NCI-H748 treated with DMSO at 0.1 percent for 48 hours (cell line): ENCODE measurements at regions not wholly inside any gene's neighbourhood (a gene's known extent, or its start where the extent isn't known, plus 50 kb on each side); places are given as distances from the start of the nearest gene placed in this dataset.

Experiments used
- DNase-seq: peaks from one replicate; lab custom pipeline; 2025; lab: John Stamatoyannopoulos, UW

GRCh38 chr2:212945526-212945925, 205.9 kb downstream of the IKZF2 start:
- DNase-seq: no peak

DNA sequence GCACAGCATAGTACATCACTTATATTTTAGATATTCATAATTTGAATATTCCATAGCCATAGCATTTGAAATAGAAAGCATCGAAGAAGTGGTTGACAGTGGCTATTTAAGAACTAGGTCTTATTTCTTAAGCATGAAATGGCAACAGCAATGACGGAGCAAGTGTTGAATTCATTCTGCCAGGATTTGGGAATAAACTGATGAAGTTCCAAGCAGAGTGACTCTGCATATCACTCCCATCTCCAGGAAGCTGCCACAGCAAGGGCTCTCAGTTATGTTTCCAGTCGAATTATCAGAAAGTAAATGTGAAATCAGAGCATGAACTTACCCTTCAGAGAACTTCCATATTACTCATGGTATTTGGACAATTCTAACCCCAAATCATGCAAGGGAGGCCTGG, 208.1 kb downstream of the IKZF2 start:
- DNase-seq: no peak

DNA sequence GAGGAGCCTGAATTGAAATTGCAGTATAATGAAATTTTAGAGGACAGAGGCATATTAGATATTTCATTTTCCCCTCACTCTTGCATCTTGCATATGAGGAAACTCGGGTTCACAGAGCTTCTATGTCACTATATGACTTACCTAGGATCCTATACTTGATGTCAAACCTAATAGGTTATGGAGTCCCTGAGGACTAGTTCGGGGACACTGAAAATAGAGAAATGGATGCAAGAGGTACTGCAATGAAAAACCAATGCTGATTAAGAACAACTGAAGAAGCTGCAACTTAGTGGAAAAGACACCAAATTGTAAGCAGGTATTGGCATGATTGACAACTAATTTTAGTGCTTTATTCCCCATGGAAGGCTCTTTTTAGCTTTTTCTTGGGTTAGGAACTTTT, 210.1 kb downstream of the IKZF2 start:
- DNase-seq: no peak

- peak; percentile 90 for DNase-seq
These were observed 210.6 kb downstream of the IKZF2 start for GRCh38 chr2:212940816-212941215.

DNA sequence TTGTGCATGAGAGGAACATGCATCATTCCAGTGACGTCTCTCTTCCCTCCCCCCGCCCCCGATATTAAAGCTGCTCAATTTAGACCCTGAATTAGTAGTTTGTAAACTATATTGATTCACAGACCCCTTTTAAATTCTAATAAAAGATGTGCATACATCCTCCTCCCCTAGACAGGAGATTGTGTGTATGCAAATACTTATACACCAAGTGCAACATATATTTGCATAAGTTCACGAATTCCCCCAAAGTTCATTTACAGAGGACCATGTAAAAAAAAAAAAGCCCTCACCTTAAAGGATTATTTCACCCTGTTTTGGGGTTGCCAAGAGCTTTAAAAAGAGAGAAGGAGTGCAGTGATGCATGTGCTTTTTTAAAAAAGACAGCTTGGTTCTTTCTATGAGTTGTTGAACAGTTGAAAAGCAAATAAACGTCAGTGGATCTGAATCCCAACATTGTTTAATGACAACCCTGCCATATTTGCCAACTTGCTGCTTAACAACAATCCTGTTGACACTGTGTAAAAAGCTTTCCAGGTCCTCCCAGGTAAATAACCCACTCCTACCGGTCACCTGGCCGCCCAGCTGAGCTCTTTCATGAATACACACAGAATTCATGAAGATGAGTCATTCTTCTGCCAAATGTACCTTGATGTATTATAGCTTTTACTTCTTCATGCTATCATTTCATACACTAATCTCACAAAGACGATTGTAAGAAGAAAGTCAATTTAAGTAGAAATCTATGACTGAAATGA, 211.5 kb downstream of the IKZF2 start:
- DNase-seq: peak; percentile 96

- no peak for DNase-seq
These were observed 213.1 kb downstream of the IKZF2 start for GRCh38 chr2:212938144-212938793.

DNA sequence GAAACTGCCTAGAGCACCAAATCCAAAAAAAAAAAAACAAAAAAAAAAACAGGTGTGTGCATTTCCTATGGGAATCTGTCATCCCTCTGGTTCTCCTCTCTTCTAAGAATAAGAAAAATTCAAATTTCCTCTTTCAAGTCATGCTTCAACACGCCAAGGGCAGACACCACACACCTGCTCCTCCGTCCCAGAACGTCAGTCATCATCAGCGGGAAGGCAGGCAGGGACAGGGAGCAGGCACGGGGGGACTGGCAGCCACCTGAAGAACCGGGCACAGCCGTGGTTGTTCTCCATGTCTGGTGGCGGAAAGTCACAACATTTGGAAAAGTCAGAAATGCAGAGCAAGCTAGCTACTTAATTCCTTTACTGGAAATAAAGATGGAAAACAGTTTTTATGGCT, 214.8 kb downstream of the IKZF2 start:
- DNase-seq: no peak

DNA sequence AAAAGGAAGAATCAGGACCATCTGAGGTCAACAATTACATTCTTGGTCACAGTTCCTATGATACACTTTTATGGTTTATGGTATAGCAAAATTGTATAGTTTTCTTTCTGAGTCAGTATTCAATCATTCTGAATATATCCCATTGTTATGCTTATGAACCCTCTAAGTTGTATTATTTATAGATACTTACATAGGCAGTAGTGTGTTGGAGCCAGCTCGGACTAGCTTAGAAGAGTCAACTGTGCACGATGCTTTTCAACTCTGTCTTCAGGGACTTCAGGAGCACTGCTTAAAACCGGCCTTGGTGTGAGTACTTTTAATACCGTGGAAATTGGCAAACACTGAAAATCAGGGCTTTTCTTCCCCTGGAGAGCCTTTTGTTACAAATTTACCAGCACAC, 215.7 kb downstream of the IKZF2 start:
- no peak for DNase-seq

DNA sequence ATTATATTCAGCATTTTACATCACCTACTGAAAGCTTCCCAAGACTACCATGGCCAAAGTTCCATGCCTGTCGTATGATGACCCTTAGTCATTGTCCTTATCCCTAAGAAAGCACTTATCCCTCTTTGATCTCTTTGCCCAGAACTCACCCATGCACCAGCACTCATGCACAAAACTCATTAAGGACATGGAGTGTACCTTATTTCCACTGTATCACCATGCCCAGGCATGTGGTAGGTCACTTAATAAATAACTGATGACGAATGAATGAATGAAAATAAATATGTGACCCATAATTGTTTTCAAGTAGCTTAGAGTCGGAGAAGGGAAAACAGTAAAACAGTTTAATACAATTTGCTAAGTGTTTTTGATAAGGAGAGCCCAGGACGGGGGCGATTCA, 220.1 kb downstream of the IKZF2 start:
- no peak for DNase-seq

DNA sequence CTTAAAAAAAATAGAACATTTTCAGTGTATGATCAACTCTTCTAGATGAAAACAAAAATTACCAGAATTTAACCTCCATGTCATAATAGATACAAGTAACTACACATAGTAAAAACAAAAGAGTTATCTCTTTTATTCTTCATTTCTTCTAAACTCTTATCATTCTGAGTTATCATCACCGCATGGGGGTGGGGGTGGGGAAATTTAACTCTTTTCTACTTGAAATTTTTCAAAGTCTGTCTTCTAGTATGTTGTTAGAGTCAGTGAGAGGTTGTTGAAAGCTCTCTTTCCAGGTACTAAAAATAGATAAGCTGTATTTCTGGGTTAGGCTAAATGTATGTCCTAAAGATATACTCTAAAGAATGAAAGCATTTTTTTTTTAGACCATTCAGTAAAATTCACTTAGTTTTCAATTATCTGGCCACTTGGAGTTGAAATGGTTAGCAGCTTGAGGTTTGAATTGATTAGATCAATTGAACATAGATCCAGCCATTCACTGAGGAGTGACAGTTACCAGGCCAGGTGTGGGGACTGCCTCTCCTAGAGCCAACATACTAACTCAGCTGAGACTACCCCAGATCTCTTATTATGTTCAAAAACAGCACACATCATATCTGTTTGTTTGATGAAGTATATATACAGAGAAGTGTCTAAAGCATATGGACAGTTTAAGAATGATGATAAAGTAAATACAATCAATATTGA, 220.7 kb downstream of the IKZF2 start:
- no peak for DNase-seq

GRCh38 chr2:212929971-212930370, 221.4 kb downstream of the IKZF2 start:
- DNase-seq: no peak

- DNase-seq: no peak
These were observed 222.3 kb downstream of the IKZF2 start for GRCh38 chr2:212929116-212929515.

- no peak for DNase-seq
These were observed 222.7 kb downstream of the IKZF2 start for GRCh38 chr2:212928681-212929080.

- DNase-seq: no peak
These were observed 224.5 kb downstream of the IKZF2 start for GRCh38 chr2:212926940-212927339.

DNA sequence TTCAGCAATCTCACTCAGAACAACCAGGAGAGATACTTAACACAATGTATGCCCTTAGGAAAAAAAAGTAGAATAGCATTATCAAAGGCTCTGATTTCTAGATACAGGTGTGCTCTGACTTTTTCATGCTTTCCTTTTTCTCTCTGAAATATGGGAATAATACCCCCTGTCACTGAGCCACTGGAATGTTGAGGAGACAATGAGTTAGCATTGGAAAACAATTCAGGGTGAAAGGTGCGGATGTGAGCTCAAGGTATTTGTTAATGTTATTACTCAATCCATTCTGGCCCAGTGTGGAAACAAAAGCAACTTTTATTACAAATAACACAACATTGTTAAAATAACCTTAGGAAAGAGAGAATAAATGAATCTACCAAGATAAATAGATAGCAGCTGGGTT, 228.0 kb downstream of the IKZF2 start:
- no peak for DNase-seq

DNA sequence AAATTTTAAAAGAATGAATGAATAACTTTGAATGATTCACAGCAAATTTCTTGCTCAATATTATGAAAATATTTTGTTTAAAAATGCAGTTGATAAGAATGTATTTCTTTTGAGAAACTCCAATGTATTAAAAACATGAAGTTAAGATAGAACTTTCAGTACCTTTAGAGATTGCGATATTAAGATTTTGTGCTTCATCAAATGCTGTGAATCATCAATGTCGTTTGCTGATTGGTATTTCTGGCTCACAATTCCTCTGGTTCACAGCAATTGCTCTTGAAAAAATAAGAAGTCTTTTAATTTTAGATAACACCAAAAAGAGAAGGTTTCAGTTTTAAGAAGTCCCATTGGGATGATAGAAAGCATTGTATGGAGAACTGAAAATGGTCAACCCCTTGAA, 228.7 kb downstream of the IKZF2 start:
- no peak for DNase-seq

- no peak for DNase-seq
These were observed 229.7 kb downstream of the IKZF2 start for GRCh38 chr2:212921711-212922110.

DNA sequence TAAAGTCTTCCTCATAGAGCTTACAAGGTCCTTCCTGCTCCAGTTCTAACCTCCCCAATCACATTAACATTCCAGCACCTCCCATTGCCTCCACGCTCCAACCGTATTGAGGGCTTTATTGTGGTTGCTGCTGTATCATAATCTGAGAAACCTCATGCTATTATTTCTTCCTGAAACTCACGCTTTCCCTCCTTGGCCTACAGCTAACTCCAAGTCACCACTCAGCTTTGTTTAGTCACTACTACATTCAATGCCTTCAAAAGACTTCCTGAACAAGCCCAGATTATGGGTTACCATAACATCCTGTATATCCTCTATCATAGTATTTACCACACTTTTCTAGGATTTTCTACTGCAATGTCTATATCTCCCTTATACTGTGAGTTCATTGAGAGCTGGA, 230.4 kb downstream of the IKZF2 start:
- DNase-seq: no peak

DNA sequence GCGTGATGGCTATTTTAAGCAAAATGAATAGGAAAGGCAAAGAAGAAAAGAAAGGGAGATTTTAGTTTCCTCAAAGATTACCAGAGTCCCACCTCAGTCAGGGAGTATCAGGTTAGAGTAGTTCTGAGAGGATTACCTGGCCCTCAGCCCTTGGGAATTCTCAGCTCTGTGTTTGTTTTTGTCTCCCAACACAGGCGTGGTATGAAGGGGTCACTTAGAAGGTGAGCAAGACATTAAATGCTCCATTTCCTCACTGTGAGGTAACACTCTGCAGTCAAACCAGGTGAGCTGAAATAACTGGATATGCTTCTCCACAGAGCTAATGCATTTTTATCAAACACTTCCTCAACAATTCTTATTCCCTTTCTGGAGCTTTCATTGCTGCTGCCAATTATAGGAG, 232.2 kb downstream of the IKZF2 start:
- no peak for DNase-seq

GRCh38 chr2:212918336-212918735, 233.1 kb downstream of the IKZF2 start:
- DNase-seq: no peak

DNA sequence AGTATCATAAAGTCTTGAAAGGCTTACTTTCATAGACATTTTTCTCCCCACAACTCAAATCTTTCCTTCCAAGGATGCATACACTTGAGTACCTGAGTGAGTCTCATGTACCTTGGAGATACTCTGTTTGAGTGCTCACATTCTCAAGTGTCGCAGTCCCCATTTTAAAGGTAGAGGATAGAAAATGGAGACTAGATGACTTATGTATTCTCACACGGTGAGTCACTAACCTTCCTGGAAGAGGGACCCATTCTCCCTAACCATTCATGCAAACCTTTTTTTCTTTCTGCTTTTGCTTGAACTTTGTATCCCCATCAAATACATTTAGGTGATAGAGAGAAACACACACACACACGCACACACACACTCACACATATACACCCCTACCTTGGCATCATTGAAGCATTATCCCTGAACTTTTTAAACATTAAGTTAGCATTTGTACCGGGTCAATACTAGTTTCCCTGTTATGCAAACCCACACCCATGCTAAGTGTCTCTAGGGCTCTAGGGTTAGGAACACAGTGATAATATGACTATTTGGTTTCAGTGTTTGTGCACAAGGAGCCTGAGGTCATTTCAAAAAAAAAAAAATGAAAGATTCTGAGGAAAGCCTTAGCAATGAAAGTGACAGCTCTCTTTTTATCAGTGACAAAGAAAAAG, 236.2 kb downstream of the IKZF2 start:
- DNase-seq: no peak

DNA sequence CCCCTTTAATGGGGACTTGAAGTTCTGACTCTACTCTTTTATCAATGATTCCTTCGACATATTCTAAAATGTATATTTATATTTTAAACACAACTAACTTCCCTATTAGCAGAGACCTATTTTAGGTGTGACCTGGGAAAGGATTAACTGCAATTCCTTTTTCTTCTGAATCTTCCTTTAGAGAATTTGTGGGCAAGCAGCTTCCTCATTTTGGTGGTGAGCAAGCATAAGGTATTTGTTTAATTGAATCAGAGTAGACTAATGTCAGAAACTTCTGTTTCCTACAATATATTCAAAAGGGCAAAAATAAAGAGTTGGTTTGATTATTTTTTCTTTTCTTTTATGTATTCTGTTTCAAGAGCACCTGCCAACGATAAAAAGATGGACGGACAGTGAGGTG, 237.0 kb downstream of the IKZF2 start:
- no peak for DNase-seq
